Epithelial cell of esophagus (primary cell): ENCODE measurements at regions not wholly inside any gene's neighbourhood (a gene's known extent, or its start where the extent isn't known, plus 50 kb on each side); places are given as distances from the start of the nearest gene placed in this dataset.

ENCODE experiments used
- DNase-seq: peaks from one replicate; pipeline ENCODE4 v3.0.0; 2010; ENCODE audit warnings: low read depth
- H3K4me3 ChIP-seq: 2 replicates; pipeline ENCODE4 v1.5.1; 2011; ENCODE audit warnings: mild to moderate bottlenecking, low read length, control low read depth
- TF ChIP-seq, protein P1 (sequence below): IDR thresholded peaks from 2 replicates; pipeline ENCODE4 v1.5.1; 2011; ENCODE audit warnings: low read depth, mild to moderate bottlenecking, low read length, control low read depth, inconsistent platforms; ENCODE audit not compliant: insufficient read depth; ENCODE audit errors: missing control alignments

DNA sequence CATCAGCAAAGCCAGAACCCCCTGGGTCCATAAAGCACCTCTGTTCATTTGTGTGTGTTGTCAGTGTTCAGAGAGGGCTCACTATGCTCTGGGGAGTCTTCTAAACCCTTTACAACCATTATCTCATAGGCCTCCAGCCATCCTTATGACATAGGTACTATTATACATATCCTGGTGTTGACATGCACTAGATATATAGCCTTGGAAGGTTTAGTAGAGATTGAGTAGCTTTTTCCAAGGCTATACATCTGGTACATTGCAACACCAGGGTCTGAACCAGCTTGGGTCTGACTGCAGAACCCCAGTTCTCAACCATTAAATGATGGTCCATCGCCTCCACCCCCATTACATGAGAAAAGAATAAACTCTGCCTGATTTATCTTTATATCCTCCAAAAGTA is 253.6 kb upstream of the MKLN1 start:
- no peak for DNase-seq
- H3K4me3 ChIP-seq, result no peak overlapping the region
- TF ChIP-seq, protein P1, sequence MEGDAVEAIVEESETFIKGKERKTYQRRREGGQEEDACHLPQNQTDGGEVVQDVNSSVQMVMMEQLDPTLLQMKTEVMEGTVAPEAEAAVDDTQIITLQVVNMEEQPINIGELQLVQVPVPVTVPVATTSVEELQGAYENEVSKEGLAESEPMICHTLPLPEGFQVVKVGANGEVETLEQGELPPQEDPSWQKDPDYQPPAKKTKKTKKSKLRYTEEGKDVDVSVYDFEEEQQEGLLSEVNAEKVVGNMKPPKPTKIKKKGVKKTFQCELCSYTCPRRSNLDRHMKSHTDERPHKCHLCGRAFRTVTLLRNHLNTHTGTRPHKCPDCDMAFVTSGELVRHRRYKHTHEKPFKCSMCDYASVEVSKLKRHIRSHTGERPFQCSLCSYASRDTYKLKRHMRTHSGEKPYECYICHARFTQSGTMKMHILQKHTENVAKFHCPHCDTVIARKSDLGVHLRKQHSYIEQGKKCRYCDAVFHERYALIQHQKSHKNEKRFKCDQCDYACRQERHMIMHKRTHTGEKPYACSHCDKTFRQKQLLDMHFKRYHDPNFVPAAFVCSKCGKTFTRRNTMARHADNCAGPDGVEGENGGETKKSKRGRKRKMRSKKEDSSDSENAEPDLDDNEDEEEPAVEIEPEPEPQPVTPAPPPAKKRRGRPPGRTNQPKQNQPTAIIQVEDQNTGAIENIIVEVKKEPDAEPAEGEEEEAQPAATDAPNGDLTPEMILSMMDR, result no peak

DNA sequence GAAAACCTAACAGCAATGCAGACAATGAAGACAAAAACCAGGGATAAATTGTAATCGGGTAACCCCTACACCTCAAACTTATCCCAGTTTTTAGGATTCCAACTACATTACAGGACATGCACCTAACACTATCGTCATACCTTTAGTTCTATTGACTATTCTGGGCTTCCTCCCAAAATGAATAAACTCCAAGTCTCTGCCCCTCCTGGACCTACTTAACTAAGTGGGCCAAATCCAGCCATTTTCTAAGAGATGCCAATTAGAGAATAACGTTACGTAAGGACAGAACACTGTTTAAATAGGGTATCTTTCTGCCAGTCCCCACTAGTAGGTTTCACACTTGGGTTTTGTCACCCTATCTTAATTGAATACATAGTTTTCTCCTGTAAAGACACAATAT is 253.1 kb upstream of the MKLN1 start:
- DNase-seq, result no peak
- H3K4me3 ChIP-seq, result no peak overlapping the region
- TF ChIP-seq, protein P1, result no peak

DNA sequence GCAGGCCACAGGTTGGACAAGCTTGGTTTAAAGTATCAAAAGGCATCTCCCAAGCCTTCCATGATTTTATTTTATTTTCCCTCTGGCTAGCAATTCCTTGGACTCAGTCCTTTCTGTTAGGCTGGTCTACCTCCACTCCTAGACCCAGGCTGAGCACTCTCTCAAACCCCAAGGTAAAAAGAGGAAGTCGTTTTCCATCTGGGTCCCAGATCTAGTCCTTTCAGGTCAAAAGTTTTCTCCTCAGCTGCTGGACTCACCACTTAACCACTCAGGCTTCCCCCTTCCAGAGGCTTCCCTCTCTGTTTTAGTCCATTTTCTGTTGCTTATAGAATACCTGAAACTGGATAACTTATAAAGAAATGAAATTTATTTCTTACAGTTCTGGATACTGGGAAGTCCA is 252.3 kb upstream of the MKLN1 start:
- no peak overlapping the region for H3K4me3 ChIP-seq
- TF ChIP-seq, protein P1, result no peak

DNA sequence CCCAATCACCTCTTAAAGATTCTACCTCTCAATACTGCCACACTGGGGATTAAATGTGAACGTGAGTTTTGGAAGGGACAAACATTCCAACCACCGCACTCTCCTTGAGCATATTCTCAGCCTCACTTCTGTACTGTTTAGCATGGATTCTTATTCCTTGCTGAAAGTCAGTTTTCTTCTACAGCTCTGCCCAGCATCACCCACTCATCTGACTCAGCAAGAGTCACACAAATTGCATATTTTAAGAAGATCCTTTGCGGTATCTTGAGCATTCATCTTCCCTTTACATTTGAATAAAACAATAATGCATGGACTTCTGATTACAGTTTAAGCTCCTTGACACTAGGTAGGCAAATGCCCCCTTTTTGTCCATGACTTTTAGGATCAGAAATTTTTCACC is 251.6 kb upstream of the MKLN1 start:
- peak; percentile 60 for DNase-seq
- H3K4me3 ChIP-seq, result no peak overlapping the region
- TF ChIP-seq, protein P1, result no peak

More for the DNA sequence above, 252.3 kb upstream of the MKLN1 start:
- DNase-seq, result no peak

DNA sequence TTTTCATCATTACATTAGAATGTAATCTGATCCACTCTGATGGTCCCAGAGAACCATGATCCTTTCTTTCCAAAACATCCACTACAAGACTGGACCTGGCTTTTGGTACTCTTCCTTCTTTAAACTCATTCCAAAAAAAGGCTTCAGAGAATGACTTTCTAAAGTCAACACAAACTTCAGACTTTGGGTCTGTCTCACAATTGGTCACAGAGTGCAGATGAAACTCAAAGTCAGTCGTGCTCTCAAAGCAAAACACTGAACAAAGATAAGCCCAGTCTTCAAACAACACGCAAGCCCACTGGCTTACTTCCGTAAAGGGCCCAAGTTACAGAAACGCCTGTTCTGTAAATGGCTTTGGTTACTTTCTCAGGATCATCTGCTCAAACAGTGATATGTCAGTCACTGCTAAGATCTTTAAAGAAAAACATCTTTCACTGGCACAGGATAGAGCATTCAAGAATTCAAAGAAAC is 250.9 kb upstream of the MKLN1 start:
- TF ChIP-seq, protein P1, result no peak
- no peak overlapping the region for H3K4me3 ChIP-seq

DNA sequence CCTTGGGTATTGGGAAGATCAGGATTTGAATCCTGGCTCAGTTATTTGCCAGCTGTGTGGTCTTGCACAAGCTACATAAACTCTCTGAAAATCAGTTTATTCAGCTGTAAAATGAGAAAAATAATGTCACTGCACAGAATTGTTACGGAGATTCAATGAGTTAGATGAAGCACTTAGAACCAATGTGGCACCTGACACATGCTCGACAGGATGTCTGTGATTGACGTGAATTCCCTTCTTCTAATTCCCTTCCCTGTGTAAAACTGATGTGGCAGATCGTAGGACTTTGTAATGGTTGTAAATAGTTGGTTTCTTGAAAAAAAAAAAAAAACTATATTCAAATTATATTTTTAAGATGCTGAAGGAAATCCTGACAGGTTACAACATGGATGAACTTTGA is 249.9 kb upstream of the MKLN1 start:
- DNase-seq, result no peak
- TF ChIP-seq, protein P1, result no peak
- no peak overlapping the region for H3K4me3 ChIP-seq

More for the DNA sequence above, 250.9 kb upstream of the MKLN1 start:
- DNase-seq, result no peak

DNA sequence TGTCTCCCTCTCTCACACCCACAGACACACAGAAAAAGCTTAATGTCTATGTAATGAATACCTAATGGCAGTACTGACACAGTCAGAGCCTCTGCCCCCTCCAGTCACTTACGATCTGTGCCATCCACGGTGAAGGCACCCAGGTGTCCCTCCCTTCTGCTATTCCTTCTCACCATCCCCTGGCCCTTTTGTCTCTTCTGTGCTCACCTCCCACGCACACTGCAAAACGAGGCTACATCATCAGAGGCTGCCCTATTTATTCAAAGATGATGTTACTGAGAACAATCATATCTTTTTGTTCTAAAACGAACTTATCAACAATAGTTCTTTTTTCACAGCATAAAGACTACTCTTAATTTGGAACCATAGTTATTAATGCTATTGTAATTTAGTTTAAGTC is 246.9 kb upstream of the MKLN1 start:
- TF ChIP-seq, protein P1, result no peak
- H3K4me3 ChIP-seq, result no peak overlapping the region
- DNase-seq, result no peak
